ENCODE measurements at regions not wholly inside any gene's neighbourhood (a gene's known extent, or its start where the extent isn't known, plus 50 kb on each side); places are given as distances from the start of the nearest gene placed in this dataset.

DNA sequence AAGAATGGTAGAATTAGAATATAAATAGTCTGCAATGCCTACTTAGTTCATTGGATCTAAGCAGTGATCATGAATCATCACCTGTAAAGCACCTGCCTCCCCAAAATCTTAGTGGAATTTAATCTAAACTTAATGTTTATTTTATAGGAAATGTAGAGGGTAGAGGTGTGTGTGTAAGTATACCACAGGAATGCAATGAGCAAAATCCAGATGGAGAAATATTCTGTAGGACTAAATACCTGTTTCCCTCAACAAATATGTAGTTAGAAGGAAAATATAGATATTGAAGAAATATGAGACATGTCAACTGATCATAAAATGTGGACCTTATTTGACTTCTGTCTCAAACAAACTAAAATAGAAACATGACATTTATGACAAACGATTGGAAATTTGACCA is 839.2 kb upstream of the FBXO33 start:
- Histone ChIP-seq H3K36me3 (no peaks in the 10 kb centered on the region), H3K4me3 (no peak overlapping the region), H3K27ac (no peak overlapping the region), H3K4me1 (no peaks in the 10 kb centered on the region), H3K27me3 (no peaks in the 10 kb centered on the region), H3K9me3 (no peaks in the 10 kb centered on the region)
- FAIRE-seq (no peak), DNase-seq (no peak), ATAC-seq (no peak)
- TF ChIP-seq, protein P1, sequence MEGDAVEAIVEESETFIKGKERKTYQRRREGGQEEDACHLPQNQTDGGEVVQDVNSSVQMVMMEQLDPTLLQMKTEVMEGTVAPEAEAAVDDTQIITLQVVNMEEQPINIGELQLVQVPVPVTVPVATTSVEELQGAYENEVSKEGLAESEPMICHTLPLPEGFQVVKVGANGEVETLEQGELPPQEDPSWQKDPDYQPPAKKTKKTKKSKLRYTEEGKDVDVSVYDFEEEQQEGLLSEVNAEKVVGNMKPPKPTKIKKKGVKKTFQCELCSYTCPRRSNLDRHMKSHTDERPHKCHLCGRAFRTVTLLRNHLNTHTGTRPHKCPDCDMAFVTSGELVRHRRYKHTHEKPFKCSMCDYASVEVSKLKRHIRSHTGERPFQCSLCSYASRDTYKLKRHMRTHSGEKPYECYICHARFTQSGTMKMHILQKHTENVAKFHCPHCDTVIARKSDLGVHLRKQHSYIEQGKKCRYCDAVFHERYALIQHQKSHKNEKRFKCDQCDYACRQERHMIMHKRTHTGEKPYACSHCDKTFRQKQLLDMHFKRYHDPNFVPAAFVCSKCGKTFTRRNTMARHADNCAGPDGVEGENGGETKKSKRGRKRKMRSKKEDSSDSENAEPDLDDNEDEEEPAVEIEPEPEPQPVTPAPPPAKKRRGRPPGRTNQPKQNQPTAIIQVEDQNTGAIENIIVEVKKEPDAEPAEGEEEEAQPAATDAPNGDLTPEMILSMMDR (IDR thresholded peaks at IDR 0.05), result no peak
- intact Hi-C loops (cut with DNase I), result no loop called here
- 33 to 35% methylated on average over 1 of the region's 1 CpG for WGBS, 2 donors

DNA sequence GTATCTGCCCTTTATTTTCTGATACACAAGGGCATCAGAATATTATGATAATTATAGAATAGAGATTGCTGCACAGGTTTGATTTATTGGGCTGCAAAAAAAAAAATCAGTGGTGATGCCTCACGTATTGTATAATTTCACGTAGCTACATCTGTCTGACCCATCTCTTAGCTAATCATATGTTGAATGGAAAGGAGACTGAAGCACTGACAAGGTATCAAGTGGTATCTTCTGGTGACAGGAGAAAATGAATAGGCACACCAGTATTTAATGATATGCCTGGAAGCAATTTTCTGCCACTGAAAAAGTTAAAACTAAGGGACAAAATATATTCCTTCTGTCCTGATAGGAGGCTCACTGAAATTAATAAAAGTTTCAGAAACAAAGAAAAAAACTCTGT is 837.2 kb upstream of the FBXO33 start:
- H3K9me3 ChIP-seq, result no peaks in the 10 kb centered on the region
- H3K27ac ChIP-seq, result no peak overlapping the region
- intact Hi-C loops (cut with DNase I), result no loop called here
- H3K36me3 ChIP-seq, result no peaks in the 10 kb centered on the region
- DNase-seq, result no peak
- H3K4me1 ChIP-seq, result no peaks in the 10 kb centered on the region
- ATAC-seq, result no peak
- H3K4me3 ChIP-seq, result no peak overlapping the region
- H3K27me3 ChIP-seq, result no peaks in the 10 kb centered on the region
- TF ChIP-seq, protein P1 (IDR thresholded peaks at IDR 0.05), result no peak
- 67 to 78% methylated on average over 2 of the region's 2 CpGs for WGBS, 2 donors
- FAIRE-seq, result no peak

DNA sequence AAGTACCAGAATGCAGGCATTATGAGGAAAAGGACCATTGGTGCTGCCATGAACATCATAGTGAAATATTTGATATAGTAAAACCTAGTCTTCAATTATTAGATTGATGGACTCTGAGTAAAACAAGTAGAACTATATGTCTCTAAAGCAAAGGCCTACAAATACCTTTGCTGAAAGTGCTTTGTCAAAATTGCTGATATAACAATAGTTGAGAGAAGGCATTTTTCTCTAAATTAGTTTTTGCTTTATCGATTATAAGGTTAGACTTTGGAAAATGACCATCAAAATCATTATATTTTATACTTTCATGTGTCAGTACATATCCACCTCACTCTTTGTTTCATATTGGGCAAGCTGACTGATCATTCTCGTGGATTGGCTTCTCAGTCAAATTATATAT is 836.0 kb upstream of the FBXO33 start:
- intact Hi-C loops (cut with DNase I), result no loop called here
- 53 to 66% methylated on average over 2 of the region's 2 CpGs for WGBS, 2 donors
- ATAC-seq (no peak), FAIRE-seq (no peak), DNase-seq (no peak)
- Histone ChIP-seq H3K27me3 (no peaks in the 10 kb centered on the region), H3K36me3 (no peaks in the 10 kb centered on the region), H3K4me1 (no peaks in the 10 kb centered on the region), H3K9me3 (no peaks in the 10 kb centered on the region), H3K27ac (no peak overlapping the region), H3K4me3 (no peak overlapping the region)
- TF ChIP-seq, protein P1 (IDR thresholded peaks at IDR 0.05), result no peak

DNA sequence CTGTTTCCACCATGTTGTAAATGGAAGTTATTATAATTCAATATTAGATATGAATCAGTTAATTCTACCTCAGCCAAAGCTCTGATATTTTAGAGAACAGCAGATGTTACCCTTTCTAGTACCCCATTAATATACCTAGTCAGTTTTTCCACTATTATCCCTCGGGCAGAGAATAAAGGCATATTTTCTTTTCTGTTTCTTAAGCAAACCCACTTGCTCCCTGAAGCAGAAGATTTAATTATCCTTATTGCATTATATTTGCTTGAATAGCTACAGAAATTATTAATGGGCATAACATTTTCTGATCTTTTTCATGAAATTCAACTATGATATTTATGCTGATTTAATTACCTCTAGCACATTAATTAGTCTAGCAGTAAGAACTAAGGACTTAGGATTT is 832.9 kb upstream of the FBXO33 start:
- H3K36me3 ChIP-seq, result no peaks in the 10 kb centered on the region
- no peaks in the 10 kb centered on the region for H3K4me1 ChIP-seq
- H3K9me3 ChIP-seq, result no peaks in the 10 kb centered on the region
- no peaks in the 10 kb centered on the region for H3K27me3 ChIP-seq
- no peak for DNase-seq
- H3K27ac ChIP-seq, result no peak overlapping the region
- intact Hi-C loops (cut with DNase I), result no loop called here
- no peak overlapping the region for H3K4me3 ChIP-seq
- TF ChIP-seq, protein P1 (IDR thresholded peaks at IDR 0.05), result no peak
- WGBS, 2 donors, result 17 to 28% methylated on average over 1 of the region's 1 CpG
- FAIRE-seq, result no peak
- ATAC-seq, result no peak

DNA sequence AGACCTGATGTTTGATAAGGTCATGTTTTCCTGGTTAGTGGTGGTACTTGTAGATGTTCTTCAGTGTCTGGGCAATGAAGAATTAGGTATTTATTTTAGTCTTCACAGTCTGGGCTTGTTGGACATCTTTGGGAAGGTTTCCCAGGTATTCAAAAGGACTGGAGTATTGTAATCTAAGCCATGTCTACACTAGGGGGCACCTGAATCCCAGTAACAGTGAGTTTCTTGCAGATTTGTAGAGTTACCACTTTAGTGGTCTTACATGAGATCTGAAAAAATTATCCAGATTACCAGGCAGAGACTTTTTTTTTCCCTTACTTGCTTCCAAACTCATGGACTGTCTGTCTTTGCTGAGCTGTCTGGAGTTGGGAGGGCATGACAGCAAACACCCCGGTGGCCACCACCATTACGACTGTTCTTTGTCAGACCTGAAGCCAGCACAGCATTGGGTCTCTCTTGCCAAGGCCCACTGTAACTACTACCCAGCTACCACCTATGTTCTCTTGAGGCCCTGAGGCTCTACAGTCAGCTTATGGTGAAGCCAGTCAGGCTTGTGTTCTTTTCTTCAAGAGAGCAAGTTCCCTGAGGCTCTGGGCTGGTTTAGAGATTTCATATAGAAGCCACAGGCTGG is 820.7 kb upstream of the FBXO33 start:
- Histone ChIP-seq H3K27me3 (no peaks in the 10 kb centered on the region), H3K27ac (no peak overlapping the region), H3K4me3 (no peak overlapping the region), H3K9me3 (no peaks in the 10 kb centered on the region), H3K4me1 (no peaks in the 10 kb centered on the region), H3K36me3 (no peaks in the 10 kb centered on the region)
- intact Hi-C loops (cut with DNase I), result no loop called here
- TF ChIP-seq, protein P1 (IDR thresholded peaks at IDR 0.05), result no peak
- ATAC-seq (no peak), FAIRE-seq (no peak), DNase-seq (no peak)
- WGBS, 2 donors, result 85 to 90% methylated on average over 2 of the region's 2 CpGs

Measured in pancreas (tissue), 10 donors.